T1000 (cell line): ENCODE measurements at regions not wholly inside any gene's neighbourhood (a gene's known extent, or its start where the extent isn't known, plus 50 kb on each side); places are given as distances from the start of the nearest gene placed in this dataset.

Experiments used
- DNase-seq: peaks from one replicate; lab custom pipeline; 2025; ENCODE audit warnings: mixed read lengths; lab: John Stamatoyannopoulos, UW

DNA sequence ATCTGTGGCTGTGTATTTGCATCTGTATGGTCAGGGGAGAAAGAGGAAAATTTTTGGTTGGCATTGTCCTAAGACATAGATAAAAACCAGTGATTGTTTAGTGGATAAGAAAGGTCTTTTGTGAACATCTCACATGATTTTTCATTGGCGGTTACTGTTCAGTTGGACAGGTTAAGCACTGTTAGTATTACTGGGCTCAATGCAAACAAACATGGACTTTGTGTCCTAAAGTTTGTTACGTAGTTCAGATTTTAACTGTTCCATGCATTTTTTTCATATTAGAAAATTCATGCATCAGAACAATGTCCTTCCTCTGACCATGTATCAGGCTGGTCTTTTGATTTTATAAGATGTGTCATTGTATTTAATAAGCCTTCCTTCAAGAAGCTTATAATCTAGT is 368.0 kb downstream of the MEIS1 start:
- DNase-seq = no peak

DNA sequence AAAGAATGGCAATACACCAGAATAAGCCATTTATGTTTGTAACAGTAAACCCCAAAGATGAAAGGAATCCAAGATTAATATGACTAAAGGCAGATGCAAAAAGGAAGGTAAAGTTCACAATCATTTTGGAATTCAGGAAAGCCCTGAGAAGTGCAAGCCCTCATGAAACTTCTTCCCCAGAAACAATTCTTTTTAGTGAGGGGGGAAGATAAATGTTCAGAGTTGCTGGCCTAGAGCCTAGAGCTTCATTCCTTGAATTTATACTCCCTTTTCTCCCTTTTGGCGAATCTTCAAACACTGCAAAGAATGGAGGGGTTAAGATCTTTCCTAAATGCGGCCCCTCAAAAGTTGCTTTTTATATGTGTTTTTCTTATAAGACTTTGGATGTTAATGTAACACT is 368.8 kb downstream of the MEIS1 start:
- no peak for DNase-seq

DNA sequence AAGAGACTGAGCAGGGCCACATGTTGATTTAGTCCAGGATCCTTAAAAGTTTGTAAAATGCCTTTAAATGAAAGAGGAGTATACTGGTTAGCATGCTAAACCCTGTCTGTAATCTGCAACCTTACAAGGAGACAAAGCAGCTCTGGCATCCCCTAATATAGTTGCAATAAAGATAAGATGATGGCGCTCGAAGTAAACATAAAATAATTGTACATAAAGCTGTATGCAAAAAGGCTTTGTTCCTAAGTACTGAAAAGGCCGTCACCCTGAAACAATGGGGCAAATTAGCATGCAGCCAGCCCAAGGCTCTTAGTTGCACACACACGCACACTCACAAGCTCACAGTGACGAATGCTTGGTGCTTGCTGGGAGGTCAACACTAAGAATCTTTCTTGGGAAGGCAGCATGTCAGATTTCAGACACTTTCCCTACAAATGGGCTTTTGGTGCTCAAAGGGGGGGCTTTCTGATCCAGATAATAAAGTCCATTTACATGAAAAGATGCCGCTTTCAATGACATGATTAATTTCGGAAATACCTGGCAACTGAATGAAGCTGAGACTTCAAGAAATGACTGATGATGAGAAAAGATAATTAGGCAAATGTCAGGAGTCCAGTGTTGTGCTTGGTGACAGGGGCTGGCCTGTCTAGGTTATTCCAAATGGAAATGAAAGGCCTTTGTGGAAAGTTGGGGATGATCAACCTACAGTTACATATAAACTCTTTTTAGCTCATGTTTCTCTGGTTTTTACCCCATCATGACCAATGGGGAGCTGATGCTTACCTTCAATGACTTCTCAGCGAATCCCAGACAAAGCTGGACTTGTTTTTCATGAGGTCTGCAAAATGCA is 370.3 kb downstream of the MEIS1 start:
- no peak for DNase-seq

DNA sequence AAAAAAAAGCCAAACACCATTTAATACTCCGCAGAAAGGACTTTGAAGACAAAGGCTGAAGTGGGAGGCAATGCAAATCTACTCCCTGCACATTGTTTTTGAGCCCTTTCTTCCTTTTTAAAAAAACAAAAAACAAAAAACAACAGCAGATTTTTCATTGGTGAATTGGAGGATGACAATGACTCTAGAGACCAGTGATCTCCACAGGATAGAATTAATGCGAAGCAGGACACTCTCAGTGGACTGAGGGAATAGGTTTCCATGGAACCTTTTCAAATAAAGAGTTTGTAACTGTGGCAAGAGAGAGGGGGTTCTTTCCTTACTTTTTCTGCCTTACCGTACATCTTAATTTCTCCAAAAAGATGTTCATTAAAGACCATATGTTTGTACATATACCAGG is 371.0 kb downstream of the MEIS1 start:
- DNase-seq = no peak

DNA sequence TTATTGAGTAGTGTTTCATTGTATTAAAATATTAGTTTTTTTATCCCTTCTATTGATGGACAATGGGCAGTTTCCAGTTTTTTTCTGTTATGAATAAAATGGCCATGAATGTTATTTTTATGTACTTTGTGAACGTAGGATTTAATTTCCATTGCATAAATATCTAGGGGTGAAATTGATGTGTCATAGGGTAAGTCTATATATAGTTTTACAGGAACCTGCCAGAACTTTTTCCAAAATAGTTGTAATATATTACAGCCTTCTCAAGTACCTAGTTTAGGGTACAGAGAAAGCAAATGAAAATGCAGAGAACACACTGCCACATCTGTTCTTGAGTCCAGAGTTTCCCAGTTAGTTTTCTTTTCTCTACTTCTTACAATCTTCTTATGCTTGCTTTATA is 378.6 kb downstream of the MEIS1 start:
- DNase-seq = no peak

DNA sequence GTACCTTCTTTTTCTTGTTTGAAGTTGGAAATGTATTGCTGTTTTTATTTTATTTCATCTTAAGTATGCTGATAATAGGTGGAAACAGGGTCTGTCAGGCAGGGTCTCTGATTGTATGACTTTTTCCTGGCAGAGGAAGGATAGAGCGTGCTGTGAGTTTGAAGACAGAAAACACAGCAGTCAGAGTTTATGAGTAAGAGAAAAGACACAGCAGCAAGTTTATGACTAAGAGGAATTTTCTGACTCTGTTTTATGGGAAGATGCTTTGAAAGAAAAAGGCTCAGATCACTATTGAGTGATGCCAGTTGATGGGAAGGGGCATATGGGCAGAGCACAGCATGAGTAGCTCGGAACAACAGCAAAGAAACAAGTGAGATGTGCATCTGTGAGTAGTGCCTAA is 379.1 kb downstream of the MEIS1 start:
- DNase-seq = no peak

DNA sequence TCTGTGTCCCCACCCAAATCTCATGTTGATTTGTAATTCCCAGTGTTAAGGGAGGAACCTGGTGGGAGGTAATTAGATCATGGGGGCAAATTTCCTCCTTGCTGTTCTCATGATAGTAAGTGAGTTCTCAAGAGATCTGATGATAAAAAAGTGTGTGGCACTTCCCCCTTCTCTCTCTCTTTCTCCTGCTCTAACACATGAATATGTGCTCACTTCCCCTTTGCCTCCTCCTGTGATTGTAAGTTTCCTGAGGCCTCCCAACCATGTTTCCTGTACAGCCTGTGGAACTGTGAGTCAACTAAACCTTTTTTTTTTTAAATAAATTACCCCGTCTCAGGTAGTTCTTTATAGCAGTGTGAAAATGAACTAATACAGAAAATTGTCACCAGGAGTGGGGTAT is 380.0 kb downstream of the MEIS1 start:
- DNase-seq = no peak

DNA sequence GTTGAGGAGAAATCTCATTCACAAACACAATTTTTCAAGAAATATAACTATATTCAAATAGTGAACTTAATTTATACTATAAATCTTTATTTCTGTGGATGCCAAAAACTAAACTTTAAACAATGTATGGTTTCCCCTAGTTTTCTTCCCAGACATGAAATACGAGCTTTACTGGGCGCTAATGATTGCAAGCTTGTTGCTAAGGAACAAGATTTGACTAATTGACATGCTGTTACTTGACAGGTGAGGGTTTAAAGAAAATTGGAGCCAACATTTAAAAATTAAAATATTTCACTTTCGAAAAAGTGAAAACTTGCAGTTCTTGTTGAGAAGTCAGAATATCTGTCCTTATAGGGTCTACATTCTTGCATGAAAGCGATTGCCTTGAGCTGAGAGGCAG is 381.0 kb downstream of the MEIS1 start:
- no peak for DNase-seq

DNA sequence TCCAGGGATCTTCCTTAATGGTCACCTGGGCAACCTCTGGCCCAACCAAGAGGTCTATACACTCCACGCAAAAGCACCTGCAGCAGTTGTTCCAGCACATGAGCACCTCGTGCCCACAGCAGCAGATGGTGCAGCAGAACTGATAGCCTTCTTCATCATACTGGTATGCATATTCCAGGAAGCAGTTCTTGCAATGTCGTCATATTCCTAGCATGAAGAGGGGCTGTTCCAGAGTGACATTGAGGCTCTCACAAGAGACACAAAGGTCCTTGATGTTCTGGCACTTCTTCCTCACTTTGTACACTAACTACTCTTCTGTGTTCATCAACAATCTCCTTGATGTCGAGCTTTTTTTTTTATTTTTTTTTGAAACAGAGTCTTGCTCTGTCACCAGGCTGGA is 386.2 kb downstream of the MEIS1 start:
- DNase-seq = no peak

DNA sequence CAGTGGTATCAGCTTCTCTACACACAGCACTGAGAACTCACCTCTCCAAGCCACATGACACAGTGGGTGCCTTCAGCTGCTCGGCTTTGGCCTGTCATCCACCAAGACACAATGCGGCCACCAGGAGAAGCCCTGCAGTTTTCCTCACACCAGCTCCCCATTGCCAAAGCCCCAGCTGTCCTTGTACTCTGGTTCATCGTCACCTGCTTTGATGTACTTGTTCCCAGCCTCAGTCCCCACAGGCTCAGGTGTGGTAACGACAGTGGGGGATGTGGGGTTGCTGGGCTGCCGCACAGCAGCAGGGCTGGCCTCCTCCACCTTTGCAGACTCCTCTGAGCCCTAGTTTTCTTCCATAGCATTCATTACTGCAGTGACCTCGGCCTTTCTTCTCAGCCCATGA is 387.3 kb downstream of the MEIS1 start:
- DNase-seq = no peak

DNA sequence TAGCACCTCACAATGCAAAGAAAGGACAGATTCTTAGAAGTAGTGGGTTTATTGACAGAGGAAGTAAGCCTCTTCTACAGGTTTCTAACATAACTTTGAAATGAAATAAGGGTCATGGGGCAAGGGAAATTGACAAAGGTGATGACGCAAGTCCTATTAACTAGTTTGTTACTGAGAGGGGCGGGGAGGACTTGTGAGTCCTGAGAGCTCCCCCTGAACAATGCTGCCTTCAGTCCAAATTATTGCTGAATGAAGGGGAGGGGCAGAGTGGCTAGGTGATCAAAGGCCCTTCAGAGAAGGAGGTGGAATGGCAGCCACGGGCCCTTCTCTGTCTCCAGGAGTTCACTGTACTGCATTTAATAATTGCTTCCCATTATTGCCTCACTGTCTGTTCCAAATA is 390.0 kb downstream of the MEIS1 start:
- no peak for DNase-seq

DNA sequence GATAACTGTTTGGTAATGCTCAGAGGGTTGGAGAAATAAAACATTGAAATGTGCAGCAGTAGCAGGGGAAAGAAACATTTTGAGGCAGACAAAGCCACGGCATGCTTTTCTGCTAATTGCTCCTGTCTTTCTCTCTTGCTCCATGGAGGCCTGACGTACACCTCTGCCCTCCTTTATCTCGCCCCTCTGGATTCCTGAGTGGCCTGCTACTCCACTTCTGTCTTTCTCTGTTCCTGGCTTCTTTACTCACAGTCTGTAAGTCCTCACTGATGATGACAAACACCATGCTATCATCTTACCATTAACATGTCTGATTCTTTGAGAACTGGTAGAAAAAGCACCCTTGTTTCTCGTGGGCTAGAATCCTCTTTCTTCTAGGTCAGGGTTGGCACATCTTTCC is 392.9 kb downstream of the MEIS1 start:
- DNase-seq = no peak

DNA sequence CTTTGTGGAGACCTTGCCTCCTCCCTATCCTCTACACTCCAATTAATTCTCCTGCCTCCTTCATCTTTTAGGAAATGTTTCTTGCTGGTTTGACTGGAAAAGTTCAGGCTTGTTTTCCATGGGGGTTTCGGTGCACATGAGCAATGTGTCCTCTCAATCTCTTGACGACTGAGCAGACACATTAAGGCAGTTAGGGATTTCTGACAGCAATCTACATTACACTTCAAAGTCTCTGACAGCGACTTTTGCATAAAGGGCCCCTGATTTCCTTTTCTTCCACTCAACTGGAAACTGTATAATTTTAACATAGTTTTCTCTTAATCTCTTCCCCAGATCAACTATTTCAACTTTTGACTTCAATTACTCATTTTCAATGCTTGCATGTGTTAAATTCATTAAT is 394.0 kb downstream of the MEIS1 start:
- no peak for DNase-seq

DNA sequence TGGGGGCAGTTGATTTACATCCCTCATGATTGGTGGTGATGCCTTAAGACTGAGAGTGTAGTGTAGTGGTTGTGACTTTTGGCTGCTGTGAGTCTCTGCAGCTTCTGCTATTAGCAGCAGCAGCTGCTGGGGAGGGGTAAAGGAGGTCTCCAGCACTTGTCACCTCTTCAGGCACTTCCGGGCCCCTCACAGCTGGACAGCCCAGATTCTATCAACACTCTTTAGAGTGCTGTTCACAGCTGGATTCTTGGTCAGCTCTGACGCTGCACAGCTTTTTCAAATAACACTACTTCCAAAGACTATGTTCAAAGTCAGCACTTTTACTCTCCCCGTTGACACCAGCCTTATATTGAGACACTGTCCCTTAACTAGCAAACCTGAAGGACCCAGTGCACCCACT is 396.0 kb downstream of the MEIS1 start:
- no peak for DNase-seq

DNA sequence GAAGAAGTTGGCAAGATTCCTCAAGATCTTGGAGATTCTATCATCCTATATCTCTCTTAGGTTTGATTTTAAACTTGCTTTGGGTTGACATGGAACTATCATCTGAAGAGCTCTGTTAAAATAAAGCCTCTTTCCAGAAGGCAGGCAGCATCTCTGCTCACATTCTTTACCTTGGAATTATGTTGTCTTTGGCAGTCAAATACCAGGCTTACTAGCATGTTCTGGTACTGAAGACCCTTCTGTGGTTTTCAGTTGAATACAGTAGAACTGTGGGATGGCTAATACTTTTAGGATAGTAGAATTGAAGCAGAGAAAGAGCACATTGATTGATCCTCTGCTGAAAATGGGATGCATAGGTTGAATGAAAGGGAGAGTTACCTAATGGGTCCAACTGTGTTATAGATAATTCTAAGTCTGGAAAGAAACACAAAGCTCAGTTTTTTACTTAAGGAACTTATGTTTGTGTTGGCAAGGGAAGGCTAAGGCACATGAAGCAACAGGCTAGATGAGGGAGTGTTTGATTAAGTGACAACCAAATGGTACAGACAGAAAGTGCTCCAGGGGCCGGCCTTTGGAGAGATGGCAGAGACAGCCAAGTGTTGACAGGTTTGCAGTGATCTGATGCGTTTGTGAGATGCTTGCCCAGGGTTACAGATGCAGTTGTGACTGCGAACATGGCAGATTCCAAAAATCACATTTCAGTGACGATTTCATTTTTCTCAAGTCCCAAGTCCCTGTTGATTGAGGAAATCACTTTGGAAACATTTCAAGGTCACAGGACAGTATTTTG is 397.9 kb downstream of the MEIS1 start:
- DNase-seq = no peak

DNA sequence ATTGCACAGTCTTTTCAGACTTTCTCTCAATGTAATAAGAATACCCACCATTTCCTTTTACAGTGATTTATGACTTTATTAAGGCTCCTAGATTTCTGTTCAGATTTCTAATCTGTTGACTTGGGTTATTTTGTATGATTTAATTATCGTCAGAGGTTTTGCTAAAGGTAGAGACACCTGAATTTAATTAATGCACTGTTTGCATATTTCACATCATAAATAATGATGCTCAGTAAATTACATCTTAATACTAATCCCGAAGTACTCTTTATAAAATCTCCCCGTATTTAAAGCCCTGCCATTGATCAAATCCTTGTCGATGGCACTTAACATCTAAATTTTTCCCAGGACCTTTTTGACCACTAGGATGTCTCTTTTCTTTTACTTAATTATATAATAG is 399.9 kb downstream of the MEIS1 start:
- no peak for DNase-seq

DNA sequence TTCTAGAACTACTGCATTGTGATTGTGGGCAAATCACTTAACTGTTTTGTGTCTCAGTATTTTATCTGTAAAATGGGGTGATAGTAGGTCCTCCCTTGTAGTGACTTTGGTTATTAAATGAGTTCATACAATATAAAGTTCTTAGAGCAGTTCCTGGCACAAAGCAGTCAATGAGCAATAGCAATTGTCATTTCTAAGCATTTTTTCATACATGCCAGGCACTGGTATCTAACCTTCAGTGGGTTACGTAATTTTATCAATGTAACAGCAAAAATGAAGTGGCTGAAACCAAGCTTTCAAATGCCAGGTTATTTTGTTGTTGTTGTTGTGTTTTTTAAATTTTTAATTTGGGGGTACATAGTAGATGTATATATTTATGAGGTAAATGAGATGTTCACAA is 401.9 kb downstream of the MEIS1 start:
- no peak for DNase-seq

DNA sequence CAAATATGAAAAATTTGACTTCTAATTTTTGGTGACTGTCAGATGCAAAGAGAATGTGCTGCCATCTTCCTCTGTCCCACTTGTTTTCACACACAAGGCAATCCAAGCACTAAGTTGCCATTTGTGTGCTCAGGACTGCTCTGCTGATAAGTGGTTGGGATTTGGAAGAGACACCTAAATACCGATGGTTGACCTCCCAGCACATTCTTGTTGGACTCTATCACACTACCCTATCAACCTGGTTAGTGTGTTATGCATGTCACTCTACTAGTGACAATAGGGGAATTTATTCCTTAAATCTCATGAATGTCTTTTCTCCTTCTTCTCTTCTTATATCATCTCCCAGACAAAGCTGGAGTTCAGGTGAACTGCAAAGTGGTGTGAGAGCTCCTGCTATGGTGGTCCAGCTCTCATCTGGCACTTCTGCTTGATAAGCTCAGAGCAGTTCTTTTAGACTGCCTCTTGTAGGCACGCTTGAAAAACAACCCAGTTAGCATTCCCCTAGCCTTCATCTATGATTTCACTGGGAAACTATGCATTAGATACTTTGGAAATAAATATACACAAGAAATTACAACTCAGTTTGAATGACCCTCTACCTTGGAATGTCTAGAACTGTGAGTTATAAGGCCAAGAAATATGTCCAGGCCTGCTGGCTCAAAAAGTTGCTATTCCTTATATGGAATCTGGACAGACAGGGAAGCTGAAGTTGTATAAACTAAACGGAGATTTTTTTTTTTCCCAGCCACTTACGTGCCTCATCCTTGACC is 404.8 kb downstream of the MEIS1 start:
- peak; percentile 12 for DNase-seq

DNA sequence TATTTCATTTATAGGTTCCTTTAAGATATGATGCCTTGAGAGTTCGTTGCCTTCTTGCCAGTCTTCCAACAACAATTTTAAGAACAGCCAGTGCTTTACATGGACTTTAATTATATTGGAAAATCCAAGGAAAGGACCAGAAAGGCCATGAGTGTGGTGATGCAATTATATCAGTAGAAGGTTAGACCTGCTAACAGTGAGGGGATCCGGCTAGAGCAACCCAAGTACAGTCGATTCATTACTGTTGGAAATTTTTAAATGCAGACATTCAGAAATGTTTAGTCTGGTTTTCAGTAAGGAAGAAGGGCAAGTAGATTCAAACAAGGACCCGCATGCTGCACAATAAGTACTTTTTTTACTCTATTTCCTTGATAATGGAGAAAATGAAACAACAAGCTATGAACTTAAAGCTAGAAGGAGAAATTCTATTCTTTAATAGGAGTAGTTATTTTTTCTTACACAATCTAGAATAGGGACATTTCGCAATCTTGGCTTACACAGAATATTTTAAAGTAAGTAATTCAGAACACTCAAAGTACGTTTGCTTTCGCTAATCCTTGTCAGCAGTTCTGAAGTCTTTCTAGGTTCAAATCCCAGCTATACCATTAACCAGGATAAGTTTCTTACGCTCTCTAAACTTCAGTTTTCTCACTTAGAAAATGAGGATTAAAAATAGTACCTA is 405.5 kb downstream of the MEIS1 start:
- DNase-seq = no peak

DNA sequence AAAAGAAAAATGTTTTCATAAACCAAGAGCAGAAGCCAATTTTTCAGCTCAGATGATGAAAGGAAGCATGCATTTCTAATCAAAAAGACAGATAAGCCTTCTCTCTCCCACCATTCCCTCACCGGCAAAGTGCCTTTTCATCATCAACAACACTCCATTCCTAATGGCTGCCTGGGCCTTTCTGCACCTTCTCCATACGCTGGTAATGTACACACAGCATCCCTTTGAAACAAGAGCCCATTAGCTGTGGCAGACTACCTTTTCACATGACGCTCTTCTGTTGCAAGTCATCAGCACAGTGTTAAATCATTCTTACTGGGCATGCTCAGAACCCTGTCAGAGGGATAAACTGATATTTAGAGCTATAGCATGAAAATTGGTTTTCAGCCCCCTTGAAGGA is 408.9 kb downstream of the MEIS1 start:
- no peak for DNase-seq

DNA sequence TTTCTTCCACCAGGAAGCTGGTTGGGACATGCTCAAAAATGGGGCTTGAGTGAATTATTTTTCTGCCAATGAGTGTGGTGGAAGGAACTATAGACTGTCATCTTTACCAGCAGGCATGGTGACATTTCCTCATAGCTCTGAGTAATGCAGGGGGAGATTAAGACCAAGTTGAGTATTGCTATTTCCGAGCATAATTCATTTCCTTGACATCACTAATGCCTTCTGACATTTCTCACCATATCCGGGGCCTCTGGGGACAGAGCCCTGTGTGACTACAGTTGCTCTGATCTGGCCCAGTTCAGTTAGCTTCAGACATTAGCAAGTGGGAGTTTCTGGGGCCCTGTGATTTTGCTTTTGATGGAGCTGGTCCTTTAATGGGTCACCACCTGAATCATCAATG is 410.4 kb downstream of the MEIS1 start:
- no peak for DNase-seq

DNA sequence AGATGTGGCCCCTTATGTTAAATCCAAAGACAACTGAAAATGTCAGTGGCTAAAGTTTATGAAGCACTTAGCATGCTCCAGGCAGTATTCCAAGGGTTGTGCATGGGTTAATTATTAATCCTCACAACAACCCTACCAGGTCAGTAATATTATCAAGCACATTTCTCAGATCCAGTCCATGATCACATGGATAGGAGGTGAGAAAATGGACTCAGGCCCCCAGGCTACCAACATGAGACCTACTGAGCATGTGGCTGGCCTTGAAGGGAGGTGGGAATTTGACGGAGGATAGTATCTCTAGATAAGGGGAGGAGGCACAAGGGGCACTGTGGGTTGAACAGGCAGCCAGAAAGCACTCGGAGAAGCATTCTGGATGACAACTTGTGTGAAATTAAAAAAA is 412.0 kb downstream of the MEIS1 start:
- DNase-seq = no peak
